ENCODE measurements at regions not wholly inside any gene's neighbourhood (a gene's known extent, or its start where the extent isn't known, plus 50 kb on each side); places are given as distances from the start of the nearest gene placed in this dataset.

- TF ChIP-seq CTCF (IDR thresholded peaks at IDR 0.05) (no peak), POLR2A (IDR thresholded peaks at IDR 0.05) (no peak)
These were observed 138.1 kb upstream of the UNC5B start for GRCh38 chr10:71074176-71074755.

Data from thyroid gland (tissue), 4 donors.